B cell (primary cell): ENCODE measurements at regions not wholly inside any gene's neighbourhood (a gene's known extent, or its start where the extent isn't known, plus 50 kb on each side); places are given as distances from the start of the nearest gene placed in this dataset.

ENCODE experiments used
- EZH2 ChIP-seq: IDR thresholded peaks from 2 replicates; pipeline ENCODE4 v1.6.1; 2012; ENCODE audit warnings: borderline replicate concordance, low read depth, mild to moderate bottlenecking, moderate library complexity, low read length; ENCODE audit not compliant: insufficient read depth, poor library complexity, severe bottlenecking
- TF ChIP-seq, protein P1 (sequence below): fragments of 200-600 bp; IDR thresholded peaks from one replicate; pipeline ENCODE4 v1.8.0; 2022; ENCODE audit warnings: antibody characterized with exemption, mild to moderate bottlenecking

DNA sequence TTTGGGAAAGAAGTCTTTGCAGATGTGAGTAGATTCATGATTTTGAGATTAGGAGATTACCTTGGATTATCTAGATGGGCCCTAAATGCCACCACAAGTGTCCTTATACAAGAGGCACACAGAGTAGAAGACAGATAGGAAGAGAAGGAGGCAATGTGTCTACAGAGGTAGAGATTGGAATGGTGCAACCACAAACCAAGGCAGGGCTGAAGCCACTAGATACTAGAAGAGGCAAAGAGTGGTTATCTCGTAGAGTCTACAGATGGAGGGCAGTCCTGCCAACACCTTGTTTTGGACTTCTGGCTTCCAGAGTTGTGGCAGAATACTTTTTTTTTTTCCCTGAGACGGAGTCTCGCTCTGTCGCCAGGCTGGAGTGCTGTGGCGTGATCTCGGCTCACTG is 138.3 kb upstream of the AKIRIN2 start:
- no peak for TF ChIP-seq EZH2
- TF ChIP-seq, protein P1, sequence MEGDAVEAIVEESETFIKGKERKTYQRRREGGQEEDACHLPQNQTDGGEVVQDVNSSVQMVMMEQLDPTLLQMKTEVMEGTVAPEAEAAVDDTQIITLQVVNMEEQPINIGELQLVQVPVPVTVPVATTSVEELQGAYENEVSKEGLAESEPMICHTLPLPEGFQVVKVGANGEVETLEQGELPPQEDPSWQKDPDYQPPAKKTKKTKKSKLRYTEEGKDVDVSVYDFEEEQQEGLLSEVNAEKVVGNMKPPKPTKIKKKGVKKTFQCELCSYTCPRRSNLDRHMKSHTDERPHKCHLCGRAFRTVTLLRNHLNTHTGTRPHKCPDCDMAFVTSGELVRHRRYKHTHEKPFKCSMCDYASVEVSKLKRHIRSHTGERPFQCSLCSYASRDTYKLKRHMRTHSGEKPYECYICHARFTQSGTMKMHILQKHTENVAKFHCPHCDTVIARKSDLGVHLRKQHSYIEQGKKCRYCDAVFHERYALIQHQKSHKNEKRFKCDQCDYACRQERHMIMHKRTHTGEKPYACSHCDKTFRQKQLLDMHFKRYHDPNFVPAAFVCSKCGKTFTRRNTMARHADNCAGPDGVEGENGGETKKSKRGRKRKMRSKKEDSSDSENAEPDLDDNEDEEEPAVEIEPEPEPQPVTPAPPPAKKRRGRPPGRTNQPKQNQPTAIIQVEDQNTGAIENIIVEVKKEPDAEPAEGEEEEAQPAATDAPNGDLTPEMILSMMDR, result no peak
